Lower leg skin (tissue), 3 donors: ENCODE measurements at regions not wholly inside any gene's neighbourhood (a gene's known extent, or its start where the extent isn't known, plus 50 kb on each side); places are given as distances from the start of the nearest gene placed in this dataset.

Experiments used
- POLR2A ChIP-seq, 2 donors: fragments of 450-650 bp; IDR thresholded peaks; one replicate each; pipeline ENCODE4 v1.6.1; 2016 to 2017; ENCODE audit warnings: antibody characterized with exemption in 2 of 2, mild to moderate bottlenecking in 1 of 2, moderate library complexity in 1 of 2
- TF ChIP-seq, protein P1 (sequence below), 3 donors: fragments of 450-650 bp; IDR thresholded peaks; one replicate each; pipeline ENCODE4 v1.5.1; 2016; ENCODE audit warnings: antibody characterized with exemption in 3 of 3, mild to moderate bottlenecking in 3 of 3, moderate library complexity in 2 of 3

DNA sequence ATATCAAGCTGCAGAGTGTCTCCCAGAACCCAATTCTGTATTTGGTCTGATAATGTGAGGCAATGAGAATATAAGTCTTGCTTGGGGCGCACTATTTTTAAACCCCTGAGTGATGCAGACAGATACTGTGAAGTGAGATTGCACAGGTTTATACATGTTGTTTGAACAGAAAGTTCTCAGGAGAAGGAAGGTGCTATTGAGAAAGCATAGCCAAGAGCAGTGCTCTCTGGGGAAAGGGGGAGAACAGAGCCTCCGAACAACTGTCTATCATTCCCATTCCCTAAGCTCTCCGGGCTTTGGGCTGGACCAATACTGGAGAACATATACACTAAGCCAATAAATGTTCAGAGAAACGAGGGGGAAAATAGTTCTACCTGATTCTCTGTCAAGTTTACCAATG lies 75.8 kb downstream of the PERP start:
- TF ChIP-seq, protein P1, sequence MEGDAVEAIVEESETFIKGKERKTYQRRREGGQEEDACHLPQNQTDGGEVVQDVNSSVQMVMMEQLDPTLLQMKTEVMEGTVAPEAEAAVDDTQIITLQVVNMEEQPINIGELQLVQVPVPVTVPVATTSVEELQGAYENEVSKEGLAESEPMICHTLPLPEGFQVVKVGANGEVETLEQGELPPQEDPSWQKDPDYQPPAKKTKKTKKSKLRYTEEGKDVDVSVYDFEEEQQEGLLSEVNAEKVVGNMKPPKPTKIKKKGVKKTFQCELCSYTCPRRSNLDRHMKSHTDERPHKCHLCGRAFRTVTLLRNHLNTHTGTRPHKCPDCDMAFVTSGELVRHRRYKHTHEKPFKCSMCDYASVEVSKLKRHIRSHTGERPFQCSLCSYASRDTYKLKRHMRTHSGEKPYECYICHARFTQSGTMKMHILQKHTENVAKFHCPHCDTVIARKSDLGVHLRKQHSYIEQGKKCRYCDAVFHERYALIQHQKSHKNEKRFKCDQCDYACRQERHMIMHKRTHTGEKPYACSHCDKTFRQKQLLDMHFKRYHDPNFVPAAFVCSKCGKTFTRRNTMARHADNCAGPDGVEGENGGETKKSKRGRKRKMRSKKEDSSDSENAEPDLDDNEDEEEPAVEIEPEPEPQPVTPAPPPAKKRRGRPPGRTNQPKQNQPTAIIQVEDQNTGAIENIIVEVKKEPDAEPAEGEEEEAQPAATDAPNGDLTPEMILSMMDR (IDR thresholded peaks at IDR 0.05) = no peak
- TF ChIP-seq POLR2A (IDR thresholded peaks at IDR 0.05) = no peak
